T-helper 17 cell (primary cell): ENCODE measurements at regions not wholly inside any gene's neighbourhood (a gene's known extent, or its start where the extent isn't known, plus 50 kb on each side); places are given as distances from the start of the nearest gene placed in this dataset.

ENCODE experiments used
- ATAC-seq: fragments of 150-1000 bp; cut with Tn5 transposase; 2 replicates; pipeline ENCODE4 v1.10.0; 2021; ENCODE audit warnings: mild to moderate bottlenecking, moderate library complexity
- DNase-seq, 3 donors: peaks; one replicate each; pipeline versions ENCODE4 v3.0.0 to v3.0.0-alpha.2; 2020 to 2021
- H3K9me3 ChIP-seq: one replicate; pipeline ENCODE4 v1.7.0; 2013; ENCODE audit warnings: low read length, mild to moderate bottlenecking; ENCODE audit not compliant: control insufficient read depth, poor library complexity, severe bottlenecking
- H3K27ac Mint-ChIP-seq: one replicate; pipeline ENCODE4 v1.8.0; 2022; ENCODE audit warnings: mild to moderate bottlenecking, moderate library complexity, mixed read lengths
- H3K27me3 Mint-ChIP-seq: one replicate; pipeline ENCODE4 v1.8.0; 2022; ENCODE audit warnings: mixed read lengths
- H3K36me3 Mint-ChIP-seq: one replicate; pipeline ENCODE4 v1.8.0; 2022; ENCODE audit warnings: low read depth, mixed read lengths
- H3K4me1 Mint-ChIP-seq: one replicate; pipeline ENCODE4 v1.8.0; 2022; ENCODE audit warnings: mild to moderate bottlenecking, mixed read lengths
- H3K4me3 Mint-ChIP-seq: one replicate; pipeline ENCODE4 v1.8.0; 2022; ENCODE audit warnings: mild to moderate bottlenecking, moderate library complexity, mixed read lengths

DNA sequence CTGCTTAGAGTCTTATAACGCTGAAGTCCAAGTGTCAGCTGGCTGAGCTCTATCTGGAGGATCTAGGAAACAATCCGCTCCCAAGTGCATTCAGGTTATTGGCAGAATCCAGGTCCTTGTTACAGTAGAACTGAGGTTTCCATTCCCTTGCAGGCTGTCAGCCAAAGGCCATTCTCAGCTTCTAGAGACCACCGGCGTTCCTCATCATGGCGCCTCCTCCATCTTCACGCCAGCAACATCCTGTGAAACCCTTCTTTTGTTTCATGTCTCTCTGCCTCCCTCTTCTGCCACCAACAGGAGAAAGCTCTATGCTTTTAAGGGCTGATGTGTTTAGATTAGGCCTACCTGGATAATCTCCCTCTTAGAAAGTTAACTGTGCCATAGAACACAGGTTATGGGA is 133.0 kb upstream of the RASSF8 start:
- Mint-ChIP-seq H3K4me1 (no peaks in the 10 kb centered on the region), H3K4me3 (no peak overlapping the region), H3K27ac (no peak overlapping the region), H3K27me3 (peaks cover 7% of the 10 kb centered on the region), H3K36me3 (no peaks in the 10 kb centered on the region)
- no peaks in the 10 kb centered on the region for H3K9me3 ChIP-seq
- no peak for ATAC-seq
- no peak for DNase-seq

DNA sequence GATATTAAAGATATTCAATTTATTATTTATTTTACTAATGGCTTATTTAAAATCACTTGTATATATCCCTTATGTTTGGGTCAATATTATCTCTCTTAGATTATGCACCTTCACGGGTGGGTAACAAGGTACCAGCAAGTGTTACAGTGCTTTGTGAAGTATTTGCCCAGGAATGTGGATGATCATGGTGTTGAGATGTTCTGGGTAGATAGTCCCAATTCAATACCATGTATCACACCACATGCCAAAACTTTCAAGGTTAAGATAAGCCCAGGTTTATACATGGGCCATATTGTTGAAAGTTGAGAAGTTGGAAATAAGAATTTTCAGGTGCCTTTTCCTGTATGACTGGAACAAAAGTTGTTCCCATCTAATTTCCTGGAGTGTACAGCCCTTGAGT is 131.3 kb upstream of the RASSF8 start:
- H3K27me3 Mint-ChIP-seq = peaks cover 11% of the 10 kb centered on the region
- H3K4me3 Mint-ChIP-seq = no peak overlapping the region
- no peaks in the 10 kb centered on the region for H3K36me3 Mint-ChIP-seq
- H3K9me3 ChIP-seq = no peaks in the 10 kb centered on the region
- H3K4me1 Mint-ChIP-seq = no peaks in the 10 kb centered on the region
- no peak overlapping the region for H3K27ac Mint-ChIP-seq
- DNase-seq (no peak), ATAC-seq (no peak)

DNA sequence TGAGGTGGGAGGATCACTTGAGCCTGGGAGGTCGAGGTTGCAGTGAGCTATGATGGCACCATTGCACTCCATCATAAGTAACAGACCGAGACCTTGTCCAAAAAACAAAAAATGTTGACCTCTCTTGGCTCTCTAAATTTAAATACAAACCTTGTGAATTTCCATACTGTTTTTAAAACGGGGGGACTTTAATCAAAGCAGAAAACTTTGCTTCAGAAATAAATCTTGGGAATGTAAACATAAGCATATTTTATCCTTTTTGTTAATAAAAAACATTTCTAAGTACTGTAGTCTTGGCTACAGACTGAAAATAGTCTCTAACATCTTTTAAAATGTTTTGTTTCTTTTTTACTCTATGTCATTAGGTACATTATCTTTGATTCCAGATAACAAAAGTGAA is 130.7 kb upstream of the RASSF8 start:
- Mint-ChIP-seq H3K27ac (no peak overlapping the region), H3K27me3 (peaks cover 11% of the 10 kb centered on the region), H3K4me1 (no peaks in the 10 kb centered on the region), H3K4me3 (no peak overlapping the region), H3K36me3 (no peaks in the 10 kb centered on the region)
- H3K9me3 ChIP-seq = no peaks in the 10 kb centered on the region
- DNase-seq = no peak
- no peak for ATAC-seq

DNA sequence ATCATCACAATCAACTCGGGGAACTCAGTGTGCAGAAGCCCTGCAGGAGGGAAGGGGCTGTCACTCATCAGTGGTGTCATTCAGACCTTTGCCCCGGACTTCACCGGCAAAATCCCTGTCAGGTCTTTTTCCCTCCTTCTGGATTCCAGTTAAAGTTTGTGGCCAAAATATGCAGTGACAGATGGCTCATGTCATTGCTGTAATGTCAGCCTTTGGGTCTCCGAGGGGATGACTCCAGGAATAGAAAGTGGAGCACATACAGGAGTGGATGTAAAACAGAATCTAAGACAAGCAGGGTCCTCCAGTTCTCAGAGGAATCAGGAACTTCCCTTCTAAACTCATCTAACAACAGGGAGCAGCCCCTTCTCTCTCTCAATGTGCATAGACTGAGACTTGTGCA is 130.3 kb upstream of the RASSF8 start:
- no peak overlapping the region for H3K27ac Mint-ChIP-seq
- no peaks in the 10 kb centered on the region for H3K9me3 ChIP-seq
- ATAC-seq (no peak), DNase-seq (no peak)
- H3K4me3 Mint-ChIP-seq = no peak overlapping the region
- no peaks in the 10 kb centered on the region for H3K4me1 Mint-ChIP-seq
- peaks cover 11% of the 10 kb centered on the region for H3K27me3 Mint-ChIP-seq
- no peaks in the 10 kb centered on the region for H3K36me3 Mint-ChIP-seq

DNA sequence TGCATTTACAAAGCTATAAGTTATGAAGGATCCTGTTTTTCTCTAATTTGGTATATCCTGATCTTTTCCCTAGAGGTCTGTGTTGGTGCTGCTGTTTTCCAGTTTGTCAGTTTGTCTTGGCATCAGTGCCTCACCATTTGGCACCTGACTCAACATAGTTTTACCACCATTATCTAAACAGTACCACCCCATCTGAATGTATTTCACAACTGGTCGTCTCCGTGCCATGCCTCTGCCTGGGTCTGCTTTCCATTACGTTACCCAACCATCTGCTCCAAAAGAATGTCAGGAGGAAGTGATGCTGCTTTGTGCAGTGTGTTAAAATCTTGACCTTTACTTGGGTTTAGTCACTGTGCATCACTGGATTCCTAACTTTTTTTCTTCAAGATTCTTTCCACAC is 129.3 kb upstream of the RASSF8 start:
- Mint-ChIP-seq H3K27ac (no peak overlapping the region), H3K4me3 (no peak overlapping the region), H3K36me3 (no peaks in the 10 kb centered on the region), H3K4me1 (no peaks in the 10 kb centered on the region), H3K27me3 (peaks cover 11% of the 10 kb centered on the region)
- no peak for DNase-seq
- ATAC-seq = no peak
- H3K9me3 ChIP-seq = no peaks in the 10 kb centered on the region

DNA sequence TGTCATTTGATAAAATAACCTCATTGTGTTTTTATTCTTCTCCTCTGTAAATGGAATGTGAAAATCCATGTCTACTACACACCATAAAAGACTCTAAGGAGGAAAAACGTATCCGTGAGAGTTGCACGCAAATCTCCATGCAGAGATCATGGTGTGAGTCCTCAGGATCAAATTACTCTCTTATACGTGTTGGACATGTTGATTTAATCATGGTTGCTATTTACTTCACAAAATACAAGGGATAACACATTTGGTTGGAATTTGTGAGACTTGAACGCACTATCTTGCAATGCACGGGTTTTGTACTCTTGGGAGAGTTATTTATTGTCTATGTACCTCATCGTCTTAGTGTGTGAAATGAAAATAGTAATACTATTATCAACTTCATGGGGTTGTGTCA is 128.0 kb upstream of the RASSF8 start:
- no peaks in the 10 kb centered on the region for H3K9me3 ChIP-seq
- H3K27me3 Mint-ChIP-seq = peaks cover 11% of the 10 kb centered on the region
- no peak overlapping the region for H3K27ac Mint-ChIP-seq
- H3K4me1 Mint-ChIP-seq = no peaks in the 10 kb centered on the region
- DNase-seq (no peak), ATAC-seq (no peak)
- no peak overlapping the region for H3K4me3 Mint-ChIP-seq
- no peaks in the 10 kb centered on the region for H3K36me3 Mint-ChIP-seq

DNA sequence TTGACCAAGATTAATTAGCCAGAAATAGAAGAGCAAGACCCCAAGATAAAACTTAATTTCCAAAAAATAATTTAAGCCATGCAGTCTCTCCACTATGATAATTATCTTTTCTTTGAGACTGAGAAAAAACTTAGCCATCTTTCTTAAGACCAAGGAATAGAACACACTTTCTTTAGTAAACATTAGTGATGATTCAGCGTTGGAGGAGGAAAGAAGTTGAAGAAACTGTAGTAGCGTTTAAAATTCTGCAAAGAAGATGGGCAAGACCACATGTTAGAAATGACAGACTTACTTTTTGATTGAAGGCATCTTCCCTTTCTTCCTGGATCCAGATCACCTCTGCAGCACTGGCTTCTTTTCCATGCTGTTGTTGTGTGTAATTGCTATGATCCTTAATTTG is 124.8 kb upstream of the RASSF8 start:
- no peak for DNase-seq
- no peak overlapping the region for H3K4me3 Mint-ChIP-seq
- ATAC-seq = no peak
- no peak overlapping the region for H3K27ac Mint-ChIP-seq
- no peaks in the 10 kb centered on the region for H3K4me1 Mint-ChIP-seq
- peaks cover 11% of the 10 kb centered on the region for H3K27me3 Mint-ChIP-seq
- H3K9me3 ChIP-seq = no peaks in the 10 kb centered on the region
- no peaks in the 10 kb centered on the region for H3K36me3 Mint-ChIP-seq

DNA sequence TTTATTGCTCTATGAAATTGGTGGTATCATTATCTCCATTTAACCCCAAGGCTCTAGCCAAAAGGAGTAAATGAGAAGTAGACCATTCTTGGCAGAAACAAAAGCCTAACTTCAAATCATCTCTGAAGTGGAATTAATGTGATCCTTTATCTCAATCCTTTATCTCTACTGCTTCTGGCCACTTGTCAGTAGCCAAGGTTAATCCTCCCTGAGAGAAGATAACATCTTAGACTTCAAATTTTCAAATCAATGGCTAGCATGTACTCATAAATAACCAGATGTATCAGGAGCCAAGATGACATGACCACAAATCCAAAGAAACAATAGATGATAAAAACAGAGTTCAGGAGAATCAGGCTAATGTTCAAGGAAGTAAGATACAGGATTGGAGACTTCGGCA is 123.1 kb upstream of the RASSF8 start:
- Mint-ChIP-seq H3K27ac (no peak overlapping the region), H3K4me1 (no peaks in the 10 kb centered on the region), H3K27me3 (peaks cover 5% of the 10 kb centered on the region), H3K36me3 (no peaks in the 10 kb centered on the region), H3K4me3 (no peak overlapping the region)
- DNase-seq = no peak
- H3K9me3 ChIP-seq = no peaks in the 10 kb centered on the region
- ATAC-seq = no peak

DNA sequence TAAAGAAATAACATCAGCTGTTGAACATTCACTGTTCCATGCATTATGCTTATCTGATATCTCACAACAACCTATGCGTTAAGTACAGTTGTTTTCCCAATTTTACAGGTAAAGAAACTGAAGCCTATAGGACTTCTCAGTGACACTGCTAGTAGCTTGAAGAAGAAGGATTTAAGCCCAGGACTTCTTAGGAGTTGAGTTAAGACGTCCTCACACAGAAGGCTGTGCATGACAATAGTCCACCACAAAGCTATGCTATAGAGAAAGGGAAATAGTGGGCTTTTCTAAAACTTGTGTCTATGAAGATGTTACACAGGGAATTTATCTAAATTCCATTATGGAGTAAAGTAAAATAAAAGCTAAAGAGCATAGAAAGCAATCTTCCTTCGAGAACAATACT is 120.5 kb upstream of the RASSF8 start:
- DNase-seq (no peak), ATAC-seq (no peak)
- Mint-ChIP-seq H3K4me1 (no peaks in the 10 kb centered on the region), H3K4me3 (no peak overlapping the region), H3K36me3 (no peaks in the 10 kb centered on the region), H3K27me3 (no peaks in the 10 kb centered on the region), H3K27ac (no peak overlapping the region)
- H3K9me3 ChIP-seq = no peaks in the 10 kb centered on the region

DNA sequence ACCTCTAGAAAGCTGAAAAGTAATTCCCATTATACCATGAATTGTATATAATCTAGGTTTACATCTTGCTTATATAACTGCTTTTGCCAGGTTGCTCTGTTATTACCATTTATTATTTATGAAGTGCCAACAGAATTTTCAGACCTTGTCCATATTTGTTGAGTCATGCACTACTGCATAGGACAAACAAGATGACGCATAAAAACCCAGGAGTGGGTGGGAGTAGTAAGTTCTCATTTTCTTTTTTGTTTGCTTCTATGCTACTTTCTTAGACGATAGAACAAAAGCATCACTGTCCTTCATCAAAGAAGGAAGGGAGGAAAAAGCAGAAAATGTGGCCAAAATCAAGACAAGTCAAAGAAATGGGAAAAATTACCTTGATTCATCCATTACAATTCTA is 119.0 kb upstream of the RASSF8 start:
- no peaks in the 10 kb centered on the region for H3K9me3 ChIP-seq
- no peaks in the 10 kb centered on the region for H3K4me1 Mint-ChIP-seq

DNA sequence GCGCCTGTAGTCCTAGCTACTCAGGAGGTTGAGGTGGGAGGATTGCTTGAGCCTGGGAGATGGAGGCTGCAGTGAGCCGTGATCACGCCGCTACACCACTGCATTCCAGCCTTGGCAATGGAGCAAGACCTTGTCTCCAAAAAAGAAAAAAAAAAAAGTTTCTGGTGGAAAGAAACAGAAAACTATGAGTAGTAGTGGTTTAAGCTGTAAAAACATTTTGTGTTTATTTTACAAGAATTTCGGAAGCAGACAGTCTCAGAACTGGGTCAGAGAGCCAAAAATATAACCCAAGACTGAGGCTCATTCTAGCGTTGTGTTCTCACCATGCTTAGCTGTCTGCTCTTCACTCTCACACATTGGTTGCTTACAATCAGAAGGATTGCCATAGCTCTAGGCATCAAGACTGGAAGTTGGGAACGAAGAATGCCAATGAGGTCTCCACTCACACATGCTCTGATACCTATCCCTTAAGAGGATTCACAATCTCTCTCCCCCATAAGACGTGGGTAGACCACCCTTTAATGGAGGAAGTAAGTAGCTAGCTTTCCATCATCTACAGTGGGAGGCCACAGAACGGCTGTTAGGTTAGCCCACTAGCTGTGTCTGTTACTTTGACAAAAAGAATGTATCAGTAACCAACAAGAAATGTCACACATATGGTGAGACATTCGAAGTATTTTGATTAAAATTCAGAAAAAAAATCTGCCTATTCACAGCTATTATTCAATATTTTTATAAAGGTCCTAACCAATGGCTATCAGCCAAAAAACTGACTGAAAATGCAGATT is 117.6 kb upstream of the RASSF8 start:
- DNase-seq (no peak), ATAC-seq (no peak)
- Mint-ChIP-seq H3K27me3 (no peaks in the 10 kb centered on the region), H3K36me3 (no peaks in the 10 kb centered on the region), H3K4me1 (no peaks in the 10 kb centered on the region), H3K27ac (no peak overlapping the region), H3K4me3 (no peak overlapping the region)
- H3K9me3 ChIP-seq = no peaks in the 10 kb centered on the region

More for the DNA sequence above, 119.0 kb upstream of the RASSF8 start:
- ATAC-seq (no peak), DNase-seq (no peak)
- no peaks in the 10 kb centered on the region for H3K27me3 Mint-ChIP-seq
- H3K4me3 Mint-ChIP-seq = no peak overlapping the region
- H3K27ac Mint-ChIP-seq = no peak overlapping the region
- no peaks in the 10 kb centered on the region for H3K36me3 Mint-ChIP-seq

DNA sequence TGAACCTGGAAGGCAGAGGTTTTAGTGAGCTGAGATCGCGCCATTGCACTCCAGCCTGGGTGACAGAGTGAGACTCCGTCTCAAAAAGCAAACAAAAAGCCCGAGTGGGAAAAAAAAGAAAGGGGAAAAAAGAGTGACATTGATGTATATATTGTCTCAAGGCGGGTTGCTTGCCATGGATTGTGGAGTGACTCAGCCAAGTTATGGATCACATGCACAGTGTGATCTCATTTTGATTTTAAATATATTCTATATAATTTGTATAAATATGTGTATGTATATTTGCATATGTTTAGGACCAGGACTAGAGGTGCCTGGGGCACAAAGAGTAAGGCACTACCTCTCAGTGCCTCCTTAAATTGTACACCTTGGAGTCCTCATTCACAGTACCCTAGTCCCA is 116.2 kb upstream of the RASSF8 start:
- H3K9me3 ChIP-seq = no peaks in the 10 kb centered on the region
- H3K4me1 Mint-ChIP-seq = no peaks in the 10 kb centered on the region
- no peak for ATAC-seq
- no peak overlapping the region for H3K4me3 Mint-ChIP-seq
- H3K27ac Mint-ChIP-seq = no peak overlapping the region
- no peaks in the 10 kb centered on the region for H3K36me3 Mint-ChIP-seq
- H3K27me3 Mint-ChIP-seq = no peaks in the 10 kb centered on the region
- no peak for DNase-seq

DNA sequence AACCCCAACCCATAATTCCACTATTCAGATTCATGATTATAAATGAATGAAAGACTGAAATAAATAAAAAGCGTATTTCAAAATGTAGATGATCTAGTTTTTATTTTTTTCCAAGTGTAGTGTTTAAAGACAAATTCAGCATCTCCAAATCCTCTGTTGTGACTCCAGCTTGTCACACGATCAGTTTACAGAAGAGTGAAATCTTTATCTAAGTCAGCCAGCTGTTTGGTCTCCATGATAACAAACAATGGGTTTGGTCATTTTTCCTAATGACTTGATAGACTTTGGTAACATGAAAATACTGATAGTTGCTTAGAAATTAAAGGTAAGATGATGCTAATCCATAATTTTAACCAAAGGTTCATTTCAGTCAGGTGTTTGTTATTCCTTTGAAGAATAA is 114.5 kb upstream of the RASSF8 start:
- Mint-ChIP-seq H3K27me3 (no peaks in the 10 kb centered on the region), H3K27ac (no peak overlapping the region), H3K4me3 (no peak overlapping the region), H3K4me1 (no peaks in the 10 kb centered on the region), H3K36me3 (no peaks in the 10 kb centered on the region)
- no peak for ATAC-seq
- H3K9me3 ChIP-seq = no peaks in the 10 kb centered on the region
- no peak for DNase-seq

DNA sequence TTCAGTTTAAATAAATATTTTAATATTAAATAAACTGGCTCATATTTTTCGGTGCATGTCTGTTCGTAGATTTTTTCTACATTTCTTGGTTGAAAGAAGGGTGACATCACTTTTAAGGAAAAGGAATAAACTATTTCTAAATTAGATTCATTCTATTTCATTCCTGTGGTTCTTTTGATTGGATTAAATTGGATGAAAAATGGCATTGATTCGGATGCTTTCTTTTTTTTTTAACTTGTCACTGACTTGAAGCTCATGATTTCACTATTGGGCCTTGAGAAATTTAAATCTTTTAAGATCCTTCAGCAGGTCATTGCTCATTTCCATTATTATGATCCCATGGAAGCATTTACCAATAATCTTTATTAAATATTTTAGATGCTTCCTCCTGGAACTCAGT is 113.1 kb upstream of the RASSF8 start:
- no peaks in the 10 kb centered on the region for H3K9me3 ChIP-seq
- DNase-seq (no peak), ATAC-seq (no peak)
- no peak overlapping the region for H3K4me3 Mint-ChIP-seq
- no peaks in the 10 kb centered on the region for H3K36me3 Mint-ChIP-seq
- no peaks in the 10 kb centered on the region for H3K4me1 Mint-ChIP-seq
- no peak overlapping the region for H3K27ac Mint-ChIP-seq
- no peaks in the 10 kb centered on the region for H3K27me3 Mint-ChIP-seq
